ENCODE measurements at regions not wholly inside any gene's neighbourhood (a gene's known extent, or its start where the extent isn't known, plus 50 kb on each side); places are given as distances from the start of the nearest gene placed in this dataset.

GRCh38 chr1:9424261-9424660 is 115.0 kb upstream of the SLC25A33 start:
- no peak for TF ChIP-seq POLR2AphosphoS5 (IDR thresholded peaks at IDR 0.05; ENCODE audit: borderline replicate concordance, low read depth, low read length)
- no peak for TF ChIP-seq EZH2 (IDR thresholded peaks at IDR 0.05)
